ENCODE measurements at regions not wholly inside any gene's neighbourhood (a gene's known extent, or its start where the extent isn't known, plus 50 kb on each side); places are given as distances from the start of the nearest gene placed in this dataset.
"Not testable (repeated sequence)": the region's sequence is repeated elsewhere in the genome, so short reads cannot be mapped to it uniquely, and the experiment has no call there.

GRCh38 chr4:28402751-28403150, 1542.1 kb downstream of the STIM2 start:
- no peak for DNase-seq (ENCODE audit: low spot score)

DNA sequence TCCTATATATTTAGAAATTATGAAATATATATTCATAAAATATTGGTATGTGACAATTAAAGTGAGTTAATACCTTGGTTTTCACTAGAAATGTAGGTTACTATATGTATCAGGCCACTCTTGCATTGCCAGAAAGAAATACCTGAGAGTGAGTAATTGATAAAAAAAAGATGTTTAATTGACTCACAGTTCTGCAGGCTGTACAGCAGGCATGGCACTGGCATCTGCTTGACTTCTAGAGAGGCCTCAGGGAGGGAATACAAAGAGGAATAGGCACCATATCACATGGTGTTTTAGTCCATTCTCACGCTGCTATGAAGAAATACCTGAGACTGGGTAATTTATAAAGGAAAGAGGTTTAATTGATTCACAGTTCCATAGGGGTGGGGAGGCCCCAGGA, 1560.6 kb downstream of the STIM2 start:
- no peak for DNase-seq (ENCODE audit: low spot score)

- DNase-seq (ENCODE audit: low spot score) = no peak
Observed at GRCh38 chr4:28426251-28426650, 1565.6 kb downstream of the STIM2 start.

- DNase-seq (ENCODE audit: low spot score) = no peak
Observed at GRCh38 chr4:28427306-28428085, 1566.9 kb downstream of the STIM2 start.

GRCh38 chr4:28432348-28433025, 1571.8 kb downstream of the STIM2 start:
- DNase-seq (ENCODE audit: low spot score) = no peak

GRCh38 chr4:28435314-28435713, 1574.7 kb downstream of the STIM2 start:
- DNase-seq (ENCODE audit: low spot score) = no peak

DNA sequence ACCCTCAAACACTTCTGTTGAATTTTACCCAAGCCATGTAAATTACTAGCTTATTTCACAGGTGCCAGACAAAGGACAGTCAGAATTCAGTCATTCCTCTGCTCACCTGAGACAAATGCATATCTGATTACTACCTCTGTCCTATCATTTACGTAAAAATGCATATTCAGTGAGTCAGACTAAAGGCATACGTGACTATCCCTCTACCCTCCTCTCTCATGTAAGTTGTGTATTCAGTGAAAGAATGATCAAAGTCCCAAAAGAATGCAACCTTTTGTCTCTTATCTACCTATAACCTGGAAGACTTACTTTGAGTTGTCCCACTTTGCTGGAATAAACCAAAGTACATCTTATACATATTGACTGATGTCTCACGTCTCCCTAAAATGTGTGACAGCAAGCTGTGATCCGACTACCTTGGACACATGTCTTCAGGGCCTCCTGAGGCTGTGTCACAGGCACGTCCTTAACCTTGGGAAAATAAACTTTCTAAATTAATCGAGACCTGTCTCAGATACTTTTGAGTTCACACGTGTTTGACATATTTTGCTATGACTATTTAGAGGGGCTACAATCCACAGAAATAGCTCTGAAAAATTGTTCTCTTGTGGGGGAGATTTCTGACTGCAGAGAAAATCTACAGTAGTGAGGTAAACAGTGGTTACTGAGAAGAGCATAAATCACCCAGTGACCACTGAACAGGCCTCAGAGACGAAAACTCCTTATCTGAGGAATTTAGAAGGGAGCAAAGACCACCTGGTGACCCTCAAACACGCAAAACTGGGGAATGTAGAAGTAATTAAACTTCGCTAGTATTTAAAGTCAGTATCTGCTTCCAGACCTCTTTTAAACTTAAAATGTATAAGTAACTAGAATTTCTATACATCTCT, 1575.8 kb downstream of the STIM2 start:
- no peak for DNase-seq (ENCODE audit: low spot score)

GRCh38 chr4:28443371-28443770, 1582.7 kb downstream of the STIM2 start:
- no peak for DNase-seq (ENCODE audit: low spot score)

- DNase-seq (ENCODE audit: low spot score) = no peak
Observed at GRCh38 chr4:28443801-28444412, 1583.3 kb downstream of the STIM2 start.

DNA sequence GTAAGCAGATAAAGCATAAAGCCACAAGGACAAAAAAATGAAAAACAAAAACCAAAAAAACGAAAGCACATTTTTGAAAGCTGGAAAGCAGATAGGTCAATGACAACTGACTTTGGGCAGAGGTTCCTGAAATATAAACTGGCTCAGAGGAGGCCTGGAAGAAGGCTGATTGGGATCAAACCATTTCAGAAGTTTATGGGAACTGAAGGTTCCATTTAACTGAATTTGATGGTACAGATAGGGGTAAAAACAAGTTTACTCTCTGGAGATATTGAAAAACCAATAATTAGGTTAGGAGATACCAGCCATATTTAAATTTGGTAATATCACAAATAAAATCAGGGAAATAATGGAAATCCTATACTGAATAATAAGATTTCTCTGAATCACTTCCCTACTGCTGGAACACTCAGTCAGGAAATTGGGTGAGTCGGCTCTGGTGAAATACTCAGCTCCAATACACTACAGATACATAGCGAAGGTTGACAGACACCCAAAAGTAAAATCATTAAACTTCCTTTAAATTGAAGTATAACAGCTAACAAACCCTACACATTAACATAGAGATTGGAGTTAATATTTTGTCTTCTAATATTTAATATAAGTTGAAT, 1584.3 kb downstream of the STIM2 start:
- DNase-seq (ENCODE audit: low spot score) = no peak

GRCh38 chr4:28449085-28449484, 1588.4 kb downstream of the STIM2 start:
- DNase-seq (ENCODE audit: low spot score) = no peak

GRCh38 chr4:28451346-28451745, 1590.7 kb downstream of the STIM2 start:
- no peak for DNase-seq (ENCODE audit: low spot score)

- no peak for DNase-seq (ENCODE audit: low spot score)
Observed at GRCh38 chr4:28462766-28463700, 1602.4 kb downstream of the STIM2 start.

- DNase-seq (ENCODE audit: low spot score) = no peak
Observed at GRCh38 chr4:28464823-28465222, 1604.2 kb downstream of the STIM2 start.

- DNase-seq (ENCODE audit: low spot score) = not testable (repeated sequence)
Observed at GRCh38 chr4:28466886-28467285, 1606.2 kb downstream of the STIM2 start.

DNA sequence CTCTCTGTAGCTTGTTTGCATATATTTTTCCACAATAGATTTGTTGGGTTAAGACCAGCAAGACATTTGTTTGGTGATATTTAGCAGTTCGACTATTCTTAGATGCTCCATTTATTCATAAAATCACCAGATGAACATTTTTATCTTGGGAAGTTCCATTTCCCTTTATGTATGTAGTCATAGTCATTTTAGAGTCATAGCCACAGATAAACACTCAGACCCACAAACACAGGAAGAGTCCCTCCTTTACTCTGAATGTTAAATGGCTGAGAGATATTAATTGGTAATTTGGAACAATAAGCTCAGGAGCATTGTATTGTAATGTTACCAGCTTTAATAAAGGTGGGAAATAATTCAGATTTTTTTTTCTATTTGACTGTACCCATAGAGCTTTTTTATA, 1608.7 kb downstream of the STIM2 start:
- no peak for DNase-seq (ENCODE audit: low spot score)

DNA sequence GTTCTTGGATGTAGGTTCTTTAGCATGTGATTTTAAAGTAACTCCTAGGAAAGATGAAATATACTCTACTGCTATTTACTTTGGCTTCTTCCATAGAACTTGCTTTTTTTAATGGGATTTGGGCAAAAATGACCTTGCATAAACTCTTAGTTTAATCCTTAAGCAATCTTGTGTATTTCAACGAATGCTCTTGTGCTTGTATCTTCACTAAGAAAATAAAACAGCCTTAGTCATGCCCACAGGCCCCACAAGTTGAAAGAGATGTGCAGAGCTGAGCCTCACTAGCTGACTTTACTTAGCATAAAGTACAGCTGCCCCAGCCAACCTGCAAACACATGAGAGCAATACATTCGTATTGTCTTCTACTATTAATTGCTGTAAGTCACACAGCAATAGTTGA, 1609.2 kb downstream of the STIM2 start:
- DNase-seq (ENCODE audit: low spot score) = no peak

GRCh38 chr4:28475381-28475780, 1614.7 kb downstream of the STIM2 start:
- no peak for DNase-seq (ENCODE audit: low spot score)

- no peak for DNase-seq (ENCODE audit: low spot score)
Observed at GRCh38 chr4:28479666-28480065, 1619.0 kb downstream of the STIM2 start.

DNA sequence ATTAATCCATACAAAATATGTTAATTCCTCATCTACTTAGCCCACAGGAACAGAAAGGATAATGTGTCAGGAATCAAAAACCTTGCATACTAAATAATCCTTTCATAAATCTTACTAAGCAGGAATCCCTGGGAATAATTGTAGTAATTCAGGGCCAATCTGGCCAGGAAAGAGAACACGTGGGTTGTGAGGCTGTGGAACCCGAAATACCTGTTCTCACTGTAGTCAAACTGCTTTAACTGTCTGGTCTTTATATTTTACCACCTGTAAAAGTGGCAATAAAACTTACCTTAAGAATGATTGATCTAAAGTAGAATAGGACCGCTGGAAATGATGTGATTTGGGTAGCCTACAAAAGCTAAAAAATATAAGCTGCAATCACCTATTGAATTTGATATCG, 1620.9 kb downstream of the STIM2 start:
- no peak for DNase-seq (ENCODE audit: low spot score)
